A549 (cell line): ENCODE measurements at regions not wholly inside any gene's neighbourhood (a gene's known extent, or its start where the extent isn't known, plus 50 kb on each side); places are given as distances from the start of the nearest gene placed in this dataset.

Experiments used
- NFE2L2 ChIP-seq: fragments of 150-350 bp; conservative IDR thresholded peaks from 2 replicates; pipeline ENCODE4 v1.6.1; 2014; ENCODE audit warnings: low read length
- REST ChIP-seq: fragments of 200-600 bp; sonication (generic); IDR thresholded peaks from 2 replicates; pipeline ENCODE4 v1.6.1; 2016; ENCODE audit warnings: antibody characterized with exemption, mild to moderate bottlenecking, moderate library complexity
- TP53 ChIP-seq: fragments of 250-450 bp; sonication (Bioruptor Pico); IDR thresholded peaks from 2 replicates; pipeline ENCODE4 v1.5.0; 2021; ENCODE audit warnings: mild to moderate bottlenecking, moderate library complexity
- TF ChIP-seq, protein P1 (sequence below): fragments of >200 bp; sonication (Bioruptor Twin); formaldehyde crosslinking; IDR thresholded peaks from 3 replicates; pipeline ENCODE4 v1.5.1; 2016
- TF ChIP-seq, protein P2 (sequence below): IDR thresholded peaks from 2 replicates; pipeline ENCODE4 v1.6.1; 2012

DNA sequence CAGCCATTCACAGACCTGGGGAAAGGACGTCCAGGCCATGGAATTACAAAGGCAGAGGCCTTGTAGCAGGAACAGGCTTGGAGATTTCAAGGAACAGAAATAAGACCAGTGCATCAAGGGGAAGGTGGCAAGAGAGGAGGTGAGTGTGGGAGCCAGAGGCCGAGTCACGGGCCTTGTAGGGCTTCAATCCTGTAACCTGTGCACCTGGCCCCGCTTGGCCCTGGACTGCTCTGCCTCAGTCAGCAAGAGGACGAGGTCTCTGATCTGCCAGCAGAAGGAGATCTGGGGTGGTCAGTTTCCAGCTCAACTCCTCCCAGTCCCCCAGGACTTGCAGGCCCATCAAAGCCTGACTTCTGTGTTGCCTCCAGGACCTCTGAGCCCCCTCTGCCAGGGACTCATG, 200.8 kb downstream of the VRK1 start:
- TF ChIP-seq TP53 (no peak), NFE2L2 (no peak), REST (no peak)
- TF ChIP-seq, protein P1, sequence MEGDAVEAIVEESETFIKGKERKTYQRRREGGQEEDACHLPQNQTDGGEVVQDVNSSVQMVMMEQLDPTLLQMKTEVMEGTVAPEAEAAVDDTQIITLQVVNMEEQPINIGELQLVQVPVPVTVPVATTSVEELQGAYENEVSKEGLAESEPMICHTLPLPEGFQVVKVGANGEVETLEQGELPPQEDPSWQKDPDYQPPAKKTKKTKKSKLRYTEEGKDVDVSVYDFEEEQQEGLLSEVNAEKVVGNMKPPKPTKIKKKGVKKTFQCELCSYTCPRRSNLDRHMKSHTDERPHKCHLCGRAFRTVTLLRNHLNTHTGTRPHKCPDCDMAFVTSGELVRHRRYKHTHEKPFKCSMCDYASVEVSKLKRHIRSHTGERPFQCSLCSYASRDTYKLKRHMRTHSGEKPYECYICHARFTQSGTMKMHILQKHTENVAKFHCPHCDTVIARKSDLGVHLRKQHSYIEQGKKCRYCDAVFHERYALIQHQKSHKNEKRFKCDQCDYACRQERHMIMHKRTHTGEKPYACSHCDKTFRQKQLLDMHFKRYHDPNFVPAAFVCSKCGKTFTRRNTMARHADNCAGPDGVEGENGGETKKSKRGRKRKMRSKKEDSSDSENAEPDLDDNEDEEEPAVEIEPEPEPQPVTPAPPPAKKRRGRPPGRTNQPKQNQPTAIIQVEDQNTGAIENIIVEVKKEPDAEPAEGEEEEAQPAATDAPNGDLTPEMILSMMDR: no peak
- TF ChIP-seq, protein P2, sequence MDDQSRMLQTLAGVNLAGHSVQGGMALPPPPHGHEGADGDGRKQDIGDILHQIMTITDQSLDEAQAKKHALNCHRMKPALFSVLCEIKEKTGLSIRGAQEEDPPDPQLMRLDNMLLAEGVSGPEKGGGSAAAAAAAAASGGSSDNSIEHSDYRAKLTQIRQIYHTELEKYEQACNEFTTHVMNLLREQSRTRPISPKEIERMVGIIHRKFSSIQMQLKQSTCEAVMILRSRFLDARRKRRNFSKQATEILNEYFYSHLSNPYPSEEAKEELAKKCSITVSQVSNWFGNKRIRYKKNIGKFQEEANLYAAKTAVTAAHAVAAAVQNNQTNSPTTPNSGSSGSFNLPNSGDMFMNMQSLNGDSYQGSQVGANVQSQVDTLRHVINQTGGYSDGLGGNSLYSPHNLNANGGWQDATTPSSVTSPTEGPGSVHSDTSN: no peak
